Nephron (organoid): ENCODE measurements at regions not wholly inside any gene's neighbourhood (a gene's known extent, or its start where the extent isn't known, plus 50 kb on each side); places are given as distances from the start of the nearest gene placed in this dataset.
"Not testable (repeated sequence)": the region's sequence is repeated elsewhere in the genome, so short reads cannot be mapped to it uniquely, and the experiment has no call there.

ENCODE experiments used
- H3K27ac Mint-ChIP-seq, 3 experiments: 2 replicates each; pipeline ENCODE4 v1.8.0; 2020; ENCODE audit warnings: mixed read lengths in 3 of 3, mild to moderate bottlenecking in 2 of 3, moderate library complexity in 1 of 3
- H3K27me3 Mint-ChIP-seq: 2 replicates; pipeline ENCODE4 v1.8.0; 2021; ENCODE audit warnings: low read depth, mild to moderate bottlenecking, moderate library complexity, mixed read lengths
- H3K36me3 Mint-ChIP-seq: 2 replicates; pipeline ENCODE4 v1.8.0; 2020; ENCODE audit warnings: low read depth, mixed read lengths
- H3K4me1 Mint-ChIP-seq: 2 replicates; pipeline ENCODE4 v1.8.0; 2020; ENCODE audit warnings: mixed read lengths
- H3K4me3 Mint-ChIP-seq, 3 experiments: 2 replicates each; pipeline ENCODE4 v1.8.0; 2020; ENCODE audit warnings: mild to moderate bottlenecking in 3 of 3, mixed read lengths in 3 of 3, moderate library complexity in 2 of 3
- H3K9me3 Mint-ChIP-seq: 2 replicates; pipeline ENCODE4 v1.8.0; 2020; ENCODE audit warnings: mixed read lengths
- CTCF ChIP-seq, 3 experiments: fragments of 200-600 bp; sonication (generic); IDR thresholded peaks; one replicate each; pipeline ENCODE4 v1.5.0; 2021; ENCODE audit warnings: antibody characterized with exemption in 3 of 3; ENCODE audit not compliant: unreplicated experiment in 3 of 3

DNA sequence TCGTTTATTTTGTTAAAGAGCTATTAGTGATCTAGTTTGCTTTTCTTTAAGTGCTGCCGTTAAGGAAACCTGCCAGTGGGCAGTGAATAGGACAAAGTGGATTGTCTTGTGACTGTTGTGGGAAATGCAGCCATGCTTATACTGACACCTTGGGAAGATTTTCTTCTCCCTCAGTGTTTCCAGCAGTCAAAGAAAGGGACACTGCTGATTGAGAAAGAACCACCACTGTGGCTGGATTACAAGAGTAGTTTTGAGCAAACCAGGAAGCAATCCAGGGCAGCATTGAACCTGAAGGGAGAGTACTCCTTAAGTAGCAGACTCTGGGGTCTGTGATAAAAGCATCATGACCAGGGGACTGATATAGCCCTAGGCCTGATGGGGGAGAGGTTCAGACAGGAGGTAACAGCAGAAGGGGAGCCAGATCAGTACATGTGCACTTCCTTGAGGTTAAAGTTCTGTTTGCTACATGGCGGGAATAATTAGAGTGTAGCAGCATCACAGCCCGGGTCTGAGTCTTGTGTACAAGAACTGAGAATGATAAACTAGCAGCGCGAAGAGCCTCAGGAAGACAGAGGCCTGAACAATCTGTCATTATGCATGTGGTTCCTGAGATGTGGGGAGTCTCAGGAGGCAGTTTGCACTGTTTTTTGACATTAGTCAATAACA, 167.8 kb downstream of the C11orf91 start:
- Mint-ChIP-seq H3K9me3 (peaks cover 7% of the 10 kb centered on the region), H3K36me3 (no peaks in the 10 kb centered on the region), H3K4me1 (peaks cover 6% of the 10 kb centered on the region), H3K27me3 (peaks cover 5% of the 10 kb centered on the region), H3K4me3 (no peak overlapping the region), H3K27ac (peak overlapping the region in 1 of 3 experiments; percentile 26)
- TF ChIP-seq CTCF (IDR thresholded peaks at IDR 0.05; ENCODE audit: unreplicated experiment in 3 of 3): no peak

GRCh38 chr11:33532257-33532656, 168.4 kb downstream of the C11orf91 start:
- TF ChIP-seq CTCF (IDR thresholded peaks at IDR 0.05; ENCODE audit: unreplicated experiment in 3 of 3): no peak
- Mint-ChIP-seq H3K27me3 (peaks cover 5% of the 10 kb centered on the region), H3K27ac (no peak overlapping the region), H3K4me3 (no peak overlapping the region), H3K36me3 (no peaks in the 10 kb centered on the region), H3K4me1 (peaks cover 6% of the 10 kb centered on the region), H3K9me3 (peaks cover 12% of the 10 kb centered on the region)

DNA sequence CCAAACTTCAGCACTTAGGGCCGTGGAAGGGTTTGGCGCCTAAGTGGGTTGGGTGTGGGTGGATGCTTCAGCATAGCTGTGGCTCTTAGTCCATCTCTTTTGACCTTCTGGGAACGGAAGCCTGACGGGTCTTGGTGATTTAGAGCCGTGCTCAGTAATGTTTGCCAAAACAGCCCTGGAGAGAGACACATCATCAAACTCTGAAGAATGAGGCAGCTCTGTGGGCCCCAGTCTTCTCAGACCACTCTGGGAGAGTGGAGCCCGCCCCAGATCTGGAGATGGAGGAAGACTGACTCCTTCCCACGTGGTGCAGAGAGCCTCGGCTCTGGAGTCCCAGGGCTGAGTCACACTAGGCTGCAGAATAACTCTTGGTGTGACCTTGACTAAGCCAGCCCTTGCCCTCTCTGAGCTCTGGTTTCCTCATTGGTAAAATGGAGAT, 168.9 kb downstream of the C11orf91 start:
- TF ChIP-seq CTCF (IDR thresholded peaks at IDR 0.05; ENCODE audit: unreplicated experiment in 3 of 3): no peak
- H3K27me3 Mint-ChIP-seq: peaks cover 5% of the 10 kb centered on the region
- no peak overlapping the region for H3K4me3 Mint-ChIP-seq
- H3K9me3 Mint-ChIP-seq: peaks cover 17% of the 10 kb centered on the region
- peaks cover 6% of the 10 kb centered on the region for H3K4me1 Mint-ChIP-seq
- H3K27ac Mint-ChIP-seq: no peak overlapping the region
- H3K36me3 Mint-ChIP-seq: no peaks in the 10 kb centered on the region

GRCh38 chr11:33530815-33531214, 169.8 kb downstream of the C11orf91 start:
- Mint-ChIP-seq H3K4me1 (peaks cover 6% of the 10 kb centered on the region), H3K27ac (no peak overlapping the region), H3K4me3 (no peak overlapping the region), H3K36me3 (no peaks in the 10 kb centered on the region), H3K9me3 (peaks cover 21% of the 10 kb centered on the region), H3K27me3 (no peaks in the 10 kb centered on the region)
- TF ChIP-seq CTCF (IDR thresholded peaks at IDR 0.05; ENCODE audit: unreplicated experiment in 3 of 3): no peak

DNA sequence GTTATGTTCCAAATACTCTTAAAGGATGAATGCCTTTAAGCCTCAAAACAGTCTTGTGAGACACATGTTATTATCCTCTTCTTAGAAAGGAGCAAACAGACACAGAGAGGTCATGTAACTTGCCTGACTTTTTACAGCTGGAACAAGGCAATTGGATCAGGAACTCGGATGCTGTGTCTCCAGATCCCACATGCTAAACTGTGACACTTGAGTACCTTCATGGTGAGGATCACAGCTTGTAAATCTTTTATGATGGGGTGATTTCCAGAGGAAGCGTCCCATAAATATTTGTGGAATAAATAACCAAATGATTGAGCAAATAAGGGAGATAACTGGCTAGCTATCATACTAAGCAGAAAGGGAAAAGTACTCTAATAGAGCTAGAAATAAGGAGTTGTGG, 171.2 kb downstream of the C11orf91 start:
- TF ChIP-seq CTCF (IDR thresholded peaks at IDR 0.05; ENCODE audit: unreplicated experiment in 3 of 3): no peak
- H3K27ac Mint-ChIP-seq: no peak overlapping the region
- H3K4me1 Mint-ChIP-seq: peaks cover 6% of the 10 kb centered on the region
- no peak overlapping the region for H3K4me3 Mint-ChIP-seq
- H3K36me3 Mint-ChIP-seq: no peaks in the 10 kb centered on the region
- no peaks in the 10 kb centered on the region for H3K27me3 Mint-ChIP-seq
- peaks cover 30% of the 10 kb centered on the region for H3K9me3 Mint-ChIP-seq

DNA sequence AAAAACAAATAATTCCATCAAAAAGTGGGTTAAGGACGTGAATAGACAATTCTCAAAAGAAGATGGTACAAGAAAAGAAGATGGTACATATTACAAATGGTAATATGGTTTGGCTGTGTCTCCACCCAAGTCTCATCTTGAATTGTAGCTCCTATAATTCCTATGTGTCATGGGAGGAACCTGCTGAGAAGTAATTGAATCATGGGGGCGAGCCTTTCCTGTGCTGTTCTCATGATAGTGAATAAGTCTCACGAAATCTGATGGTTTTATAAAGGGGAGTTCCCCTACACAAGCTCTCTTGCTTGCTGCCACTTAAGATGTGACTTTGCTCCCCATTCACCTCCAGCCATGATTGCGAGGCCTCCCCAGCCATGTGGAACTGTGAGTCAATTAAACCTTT, 172.9 kb downstream of the C11orf91 start:
- H3K4me3 Mint-ChIP-seq, H3K4me1 Mint-ChIP-seq, H3K27ac Mint-ChIP-seq, H3K27me3 Mint-ChIP-seq, H3K36me3 Mint-ChIP-seq: not testable (repeated sequence)
- peaks cover 30% of the 10 kb centered on the region for H3K9me3 Mint-ChIP-seq
